H1 (cell line): ENCODE measurements at regions not wholly inside any gene's neighbourhood (a gene's known extent, or its start where the extent isn't known, plus 50 kb on each side); places are given as distances from the start of the nearest gene placed in this dataset.

Source experiments
- CTCF ChIA-PET: fragments of 300-600 bp; sonication (Branson Sonifier 250); formaldehyde crosslinking; loops from one replicate; lab custom pipeline; 2021; ENCODE audit not compliant: partially characterized antibody; lab: Charles Lee
- POLR2A ChIA-PET: fragments of 300-600 bp; sonication (Branson Sonifier 250); formaldehyde crosslinking; loops from one replicate; lab custom pipeline; 2021; ENCODE audit warnings: inconsistent platforms; ENCODE audit not compliant: partially characterized antibody; lab: Charles Lee
- DNase-seq, 2 experiments: peaks; one replicate each; pipeline versions ENCODE4 v3.0.0 to v3.0.0-alpha.2; 2010 to 2022; ENCODE audit warnings: low spot score in 2 of 2, low read depth in 1 of 2, mixed read lengths in 1 of 2
- FAIRE-seq: peaks from 2 replicates; lab custom pipeline; 2011; peaks lifted over from hg19 to GRCh38; lab: Jason Lieb, UNC
- H2AFZ ChIP-seq: 2 replicates; pipeline ENCODE4 v1.8.1; 2012; ENCODE audit warnings: low read length, inconsistent platforms
- H2AK5ac ChIP-seq: 2 replicates; pipeline ENCODE4 v1.6.1; 2013; ENCODE audit warnings: low read depth, low read length
- H2BK120ac ChIP-seq: replicated peaks from 2 replicates; pipeline ENCODE3; 2013; ENCODE audit warnings: low read depth, low read length, inconsistent platforms
- H2BK12ac ChIP-seq: 2 replicates; pipeline ENCODE4 v1.6.1; 2013; ENCODE audit warnings: low read depth, low read length
- H2BK15ac ChIP-seq: 2 replicates; pipeline ENCODE4 v1.6.1; 2013; ENCODE audit warnings: low read length
- H2BK20ac ChIP-seq: 2 replicates; pipeline ENCODE4 v1.6.1; 2013; ENCODE audit warnings: low read length
- H2BK5ac ChIP-seq: 2 replicates; pipeline ENCODE4 v1.6.1; 2013; ENCODE audit warnings: low read depth, low read length
- H3K14ac ChIP-seq: 2 replicates; pipeline ENCODE4 v1.6.1; 2013; ENCODE audit warnings: inconsistent platforms; ENCODE audit not compliant: insufficient read length
- H3K18ac ChIP-seq: 2 replicates; pipeline ENCODE4 v1.6.1; 2013; ENCODE audit warnings: low read length; ENCODE audit errors: extremely low read depth
- H3K23ac ChIP-seq: 2 replicates; pipeline ENCODE4 v1.6.1; 2013; ENCODE audit warnings: inconsistent platforms; ENCODE audit not compliant: insufficient read length
- H3K23me2 ChIP-seq: 2 replicates; pipeline ENCODE4 v1.6.1; 2013; ENCODE audit warnings: low read depth, low read length
- H3K27ac ChIP-seq: 2 replicates; pipeline ENCODE4 v1.6.1; 2011; ENCODE audit warnings: low read depth, low read length, inconsistent platforms
- H3K27me3 ChIP-seq, 4 experiments: replicated peaks in 1 of 4; 1 replicate in 1 of 4; 2 replicates in 3 of 4; pipeline versions ENCODE4 v1.6.1 to v1.8.1; 2011 to 2013; ENCODE audit warnings: low read length in 3 of 4, mild to moderate bottlenecking in 3 of 4, inconsistent platforms in 2 of 4, mixed read lengths in 2 of 4, moderate library complexity in 1 of 4; ENCODE audit not compliant: control insufficient read depth in 3 of 4, insufficient read depth in 3 of 4; ENCODE audit errors: extremely low read depth in 1 of 4
- H3K36me3 ChIP-seq, 4 experiments: 2 replicates each; pipeline versions ENCODE4 v1.6.1 to v1.8.1; 2011 to 2013; ENCODE audit warnings: mild to moderate bottlenecking in 4 of 4, low read length in 3 of 4, moderate library complexity in 2 of 4, control low read depth in 1 of 4, inconsistent platforms in 1 of 4; ENCODE audit not compliant: insufficient read depth in 4 of 4, control insufficient read depth in 2 of 4
- H3K4ac ChIP-seq: replicated peaks from 2 replicates; pipeline ENCODE3; 2013; ENCODE audit warnings: low read length, low read depth, mixed read lengths, inconsistent platforms; ENCODE audit not compliant: insufficient read length
- H3K4me1 ChIP-seq, 4 experiments: replicated peaks in 1 of 4; 1 replicate in 1 of 4; 2 replicates in 3 of 4; pipeline versions ENCODE4 v1.6.1 to v1.8.1; 2011 to 2013; ENCODE audit warnings: low read length in 3 of 4, inconsistent platforms in 2 of 4, mixed read lengths in 1 of 4; ENCODE audit not compliant: insufficient read depth in 4 of 4, control insufficient read depth in 3 of 4
- H3K4me2 ChIP-seq, 2 experiments: 2 replicates each; pipeline versions ENCODE4 v1.6.1 to v1.8.1; 2011 to 2013; ENCODE audit warnings: low read depth in 2 of 2, low read length in 2 of 2, control low read depth in 1 of 2, inconsistent platforms in 1 of 2, mild to moderate bottlenecking in 1 of 2; ENCODE audit not compliant: insufficient read depth in 1 of 2
- H3K4me3 ChIP-seq, 4 experiments: fragments of 200-600, 300-600 bp in 1 of 4; sonication (generic), shearing (Covaris generic), sonication (Bioruptor Twin) in 1 of 4; 2 replicates each; pipeline versions ENCODE4 v1.5.1 to v1.8.1; 2011 to 2016; ENCODE audit warnings: low read length in 4 of 4, low read depth in 3 of 4, control low read depth in 2 of 4, inconsistent platforms in 2 of 4, mild to moderate bottlenecking in 2 of 4, mixed read lengths in 1 of 4, moderate library complexity in 1 of 4; ENCODE audit not compliant: insufficient read depth in 2 of 4; ENCODE audit errors: extremely low read depth in 1 of 4
- H3K56ac ChIP-seq: replicated peaks from 2 replicates; pipeline ENCODE3; 2013; ENCODE audit warnings: low read depth, mild to moderate bottlenecking, mixed read lengths, low read length, inconsistent platforms; ENCODE audit not compliant: insufficient read length
- H3K79me1 ChIP-seq: 2 replicates; pipeline ENCODE4 v1.6.1; 2013; ENCODE audit warnings: low read depth, low read length, control low read depth
- H3K79me2 ChIP-seq, 2 experiments: 2 replicates each; pipeline versions ENCODE4 v1.6.1 to v1.8.1; 2012 to 2013; ENCODE audit warnings: low read length in 2 of 2, mild to moderate bottlenecking in 2 of 2, inconsistent platforms in 1 of 2; ENCODE audit not compliant: insufficient read depth in 2 of 2, control insufficient read depth in 1 of 2
- H3K9ac ChIP-seq, 4 experiments: replicated peaks in 1 of 4; 1 replicate in 1 of 4; 2 replicates in 3 of 4; pipeline versions ENCODE4 v1.6.1 to v1.8.1; 2011 to 2013; ENCODE audit warnings: low read depth in 3 of 4, low read length in 3 of 4, control low read depth in 2 of 4, mild to moderate bottlenecking in 2 of 4, moderate library complexity in 2 of 4, inconsistent platforms in 1 of 4; ENCODE audit errors: extremely low read depth in 1 of 4
- H3K9me3 ChIP-seq, 2 experiments: 2 replicates each; pipeline versions ENCODE4 v1.6.1 to v1.8.1; 2012 to 2013; ENCODE audit warnings: mild to moderate bottlenecking in 2 of 2, moderate library complexity in 2 of 2, control low read depth in 1 of 2, inconsistent platforms in 1 of 2, low read depth in 1 of 2, low read length in 1 of 2, mixed read lengths in 1 of 2; ENCODE audit not compliant: insufficient read depth in 2 of 2
- H4K20me1 ChIP-seq, 2 experiments: replicated peaks in 1 of 2; 2 replicates each; pipeline versions ENCODE3 to v1.8.1; 2011 to 2013; ENCODE audit warnings: inconsistent platforms in 2 of 2, low read length in 2 of 2, mild to moderate bottlenecking in 1 of 2; ENCODE audit not compliant: insufficient read depth in 2 of 2, control insufficient read depth in 1 of 2
- H4K5ac ChIP-seq: 2 replicates; pipeline ENCODE4 v1.6.1; 2013; ENCODE audit warnings: low read length, low read depth, mixed read lengths, inconsistent platforms; ENCODE audit not compliant: insufficient read length
- H4K8ac ChIP-seq: 2 replicates; pipeline ENCODE4 v1.8.0; 2013; ENCODE audit warnings: mild to moderate bottlenecking, moderate library complexity, low read length, inconsistent platforms; ENCODE audit not compliant: insufficient read depth; ENCODE audit errors: extremely low read depth
- H4K91ac ChIP-seq: replicated peaks from 2 replicates; pipeline ENCODE3; 2013; ENCODE audit warnings: low read length, mixed read lengths, inconsistent platforms; ENCODE audit not compliant: insufficient read length
- ASH2L ChIP-seq: fragments of 200-600, 300-600 bp; sonication (generic); IDR thresholded peaks from one replicate; pipeline ENCODE4 v1.7.1; 2017; ENCODE audit warnings: low read length
- GTF2F1 ChIP-seq: IDR thresholded peaks from 2 replicates; pipeline ENCODE4 v1.6.1; 2012; ENCODE audit warnings: low read depth, low read length, improper control_type of control experiment, borderline replicate concordance
- POLR2AphosphoS5 ChIP-seq: IDR thresholded peaks from 2 replicates; pipeline ENCODE4 v1.6.1; 2011; ENCODE audit warnings: low read depth, low read length
- RFX5 ChIP-seq: IDR thresholded peaks from 2 replicates; pipeline ENCODE4 v1.6.1; 2011; ENCODE audit warnings: low read depth, low read length, improper control_type of control experiment, borderline replicate concordance
- RXRA ChIP-seq: IDR thresholded peaks from 2 replicates; pipeline ENCODE4 v1.6.1; 2011; ENCODE audit warnings: low read depth, mild to moderate bottlenecking, low read length, moderate library complexity; ENCODE audit not compliant: insufficient read depth
- SP1 ChIP-seq: IDR thresholded peaks from 2 replicates; pipeline ENCODE4 v1.6.1; 2011; ENCODE audit warnings: low read depth, low read length
- WGBS, 2 experiments: shearing (Covaris generic) in 1 of 2; methylation state at CpG; one replicate each; pipeline versions ENCODE4 v1.1.6 to v1.1.7; 2013 to 2015; ENCODE audit warnings: low lambda C conversion rate in 2 of 2, mixed read lengths in 2 of 2, inconsistent platforms in 1 of 2, low coverage in 1 of 2, missing lambda C conversion rate in 1 of 2; ENCODE audit not compliant: insufficient replicate concordance in 2 of 2, insufficient coverage in 1 of 2, insufficient read length in 1 of 2; ENCODE audit errors: extremely low coverage in 1 of 2, missing lambda C conversion rate in 1 of 2; 5-methylcytosine and 5-hydroxymethylcytosine counted together

DNA sequence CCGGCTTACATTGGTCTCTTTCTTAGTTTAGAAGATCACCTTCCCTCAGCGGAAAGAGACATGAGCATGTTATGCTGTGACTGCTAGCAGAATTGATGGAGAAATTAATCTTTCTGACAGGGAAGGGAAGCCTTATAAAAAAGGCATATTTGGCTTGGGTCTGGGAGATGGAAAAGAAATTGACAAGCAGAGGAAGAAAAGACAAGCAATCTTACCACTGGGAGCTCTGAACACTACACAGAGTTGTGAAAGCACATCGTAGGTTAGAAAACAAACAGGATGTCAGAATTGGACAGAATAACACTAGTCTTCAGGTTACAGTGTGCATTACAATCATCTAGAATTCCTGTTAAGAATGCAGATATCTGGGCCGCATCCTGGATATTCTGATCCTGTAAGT is 1493.8 kb upstream of the IGFBP7 start:
- Histone ChIP-seq H3K18ac (0 out of 2 replicates have a peak overlapping the region, but pooled peaks have one; percentile 1), H3K9ac (no peak overlapping the region), H2BK20ac (no peak overlapping the region), H3K79me1 (no peaks in the 10 kb centered on the region), H3K4me1 (peaks cover 0 to 5% (median 0%) of the 10 kb centered on the region in 4 experiments; a peak in 1 of 7 replicates), H3K56ac (no peak overlapping the region), H3K27ac (no peak overlapping the region), H3K4ac (peak overlapping the region; percentile 12), H2BK15ac (no peak overlapping the region), H3K9me3 (no peaks in the 10 kb centered on the region), H2BK12ac (no peak overlapping the region), H3K4me2 (no peak overlapping the region), H2AK5ac (no peak overlapping the region), H4K20me1 (no peaks in the 10 kb centered on the region), H3K23me2 (no peaks in the 10 kb centered on the region), H4K5ac (peak overlapping the region; percentile 67), H4K91ac (peak overlapping the region; percentile 44), H4K8ac (no peak overlapping the region), H3K27me3 (no peaks in the 10 kb centered on the region), H2BK5ac (peak overlapping the region; percentile 11; the same call in 1 of the 2 replicates), H3K36me3 (peaks cover 0 to 3% (median 0%) of the 10 kb centered on the region in 4 experiments; a peak in 2 of 8 replicates), H3K14ac (no peak overlapping the region), H2BK120ac (peak overlapping the region; percentile 62), H3K79me2 (no peaks in the 10 kb centered on the region), H2AFZ (no peak overlapping the region), H3K4me3 (no peak overlapping the region), H3K23ac (no peak overlapping the region)
- POLR2A ChIA-PET = no interaction called here
- CTCF ChIA-PET = no interaction called here
- 88% methylated on average over 4 of the region's 4 CpGs; no CpG with 5 or more reads in 1 of the 2 experiments for WGBS, 2 experiments
- FAIRE-seq (no peak), DNase-seq (no peak)
- no peak for TF ChIP-seq RFX5
- no peak for TF ChIP-seq GTF2F1
- no peak for TF ChIP-seq RXRA
- TF ChIP-seq POLR2AphosphoS5 = no peak
- no peak for TF ChIP-seq SP1
- no peak for TF ChIP-seq ASH2L
